Breast epithelium (tissue), 4 donors: ENCODE measurements at regions not wholly inside any gene's neighbourhood (a gene's known extent, or its start where the extent isn't known, plus 50 kb on each side); places are given as distances from the start of the nearest gene placed in this dataset.

Experiments used
- DNase-seq, 2 donors: peaks; one replicate each; pipeline ENCODE4 v3.0.0-alpha.2; 2019; ENCODE audit warnings: low spot score in 2 of 2
- H3K27ac ChIP-seq, 2 donors: fragments of 200-600 bp; sonication (generic) in 1 of 2; one replicate each; pipeline ENCODE4 v1.5.1; 2016 to 2019; ENCODE audit warnings: mild to moderate bottlenecking in 1 of 2
- H3K27me3 ChIP-seq, 2 donors: fragments of 200-600 bp; sonication (generic) in 1 of 2; one replicate each; pipeline versions ENCODE4 v1.5.1 to v1.6.0; 2017 to 2019; ENCODE audit warnings: control low read depth in 1 of 2, mild to moderate bottlenecking in 1 of 2
- H3K36me3 ChIP-seq: fragments of 200-600 bp; one replicate; pipeline ENCODE4 v1.5.1; 2019
- H3K4me1 ChIP-seq, 2 donors: fragments of 200-600 bp; sonication (generic); one replicate each; pipeline ENCODE4 v1.5.1; 2016 to 2019; ENCODE audit warnings: control low read depth in 1 of 2
- H3K4me3 ChIP-seq, 3 donors: fragments of 200-600 bp; sonication (generic); 1 replicate in 2 of 3; 2 replicates in 1 of 3; pipeline ENCODE4 v1.5.1; 2016 to 2019; ENCODE audit warnings: mild to moderate bottlenecking in 3 of 3, moderate library complexity in 2 of 3
- H3K9me3 ChIP-seq, 2 donors: fragments of 200-600 bp; sonication (generic) in 1 of 2; one replicate each; pipeline ENCODE4 v1.5.1; 2016 to 2019; ENCODE audit warnings: control low read depth in 1 of 2
- CTCF ChIP-seq, 3 donors: fragments of 450-650 bp; IDR thresholded peaks; one replicate each; pipeline ENCODE4 v1.5.1; 2016 to 2017; ENCODE audit warnings: antibody characterized with exemption in 3 of 3, mild to moderate bottlenecking in 3 of 3, moderate library complexity in 3 of 3
- POLR2A ChIP-seq: fragments of 450-650 bp; IDR thresholded peaks from one replicate; pipeline ENCODE4 v1.6.1; 2016; ENCODE audit warnings: antibody characterized with exemption, mild to moderate bottlenecking, moderate library complexity
- POLR2AphosphoS5 ChIP-seq, 3 donors: sonication (generic); formaldehyde crosslinking; IDR thresholded peaks; one replicate each; pipeline ENCODE4 v1.6.1; 2017; ENCODE audit warnings: antibody characterized with exemption in 3 of 3
- intact Hi-C: fragments of 100-400 bp; cut with DNase I; formaldehyde crosslinking; loops from one replicate; pipeline ENCODE4 v1.15.1; 2023; ENCODE audit warnings: low total_unique reads

DNA sequence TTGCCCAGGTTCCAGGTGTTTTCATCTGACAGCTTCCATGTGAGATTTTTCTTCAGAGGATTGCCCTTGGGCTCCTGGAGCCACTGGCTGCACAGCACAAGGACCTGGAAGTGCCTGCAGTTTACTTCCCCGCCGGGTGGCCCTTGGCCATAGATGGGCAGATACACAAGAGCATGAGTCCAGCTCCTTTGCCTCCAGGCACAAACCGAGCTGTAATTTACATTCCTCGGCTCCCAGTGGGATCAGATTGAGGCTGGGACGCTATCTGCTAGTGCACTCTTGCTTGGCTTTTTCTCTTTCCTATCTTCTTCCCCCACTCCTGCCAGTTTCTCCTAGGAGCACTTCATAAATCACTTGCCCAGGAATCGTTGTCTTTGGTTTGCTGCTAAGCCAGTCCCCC lies 85.4 kb upstream of the RALY start:
- Histone ChIP-seq H3K36me3 (no peaks in the 10 kb centered on the region), H3K9me3 (no peaks in the 10 kb centered on the region), H3K4me3 (no peak overlapping the region), H3K27ac (no peak overlapping the region), H3K4me1 (no peaks in the 10 kb centered on the region), H3K27me3 (no peaks in the 10 kb centered on the region)
- TF ChIP-seq POLR2A = no peak
- no peak for TF ChIP-seq POLR2AphosphoS5 (IDR thresholded peaks at IDR 0.05)
- no peak for TF ChIP-seq CTCF (IDR thresholded peaks at IDR 0.05)
- intact Hi-C loops = no loop called here
- no peak for DNase-seq

GRCh38 chr20:33908868-33909267 lies 84.8 kb upstream of the RALY start:
- H3K4me3 ChIP-seq = no peak overlapping the region
- H3K4me1 ChIP-seq = no peaks in the 10 kb centered on the region
- no peaks in the 10 kb centered on the region for H3K9me3 ChIP-seq
- DNase-seq = no peak
- TF ChIP-seq POLR2A (no peak), CTCF (IDR thresholded peaks at IDR 0.05) (no peak), POLR2AphosphoS5 (IDR thresholded peaks at IDR 0.05) (no peak)
- H3K36me3 ChIP-seq = no peaks in the 10 kb centered on the region
- H3K27ac ChIP-seq = no peak overlapping the region
- H3K27me3 ChIP-seq = no peaks in the 10 kb centered on the region
- intact Hi-C loops = no loop called here

GRCh38 chr20:33909331-33909921 lies 84.3 kb upstream of the RALY start:
- intact Hi-C loops = no loop called here
- DNase-seq = no peak
- TF ChIP-seq POLR2A (no peak), CTCF (IDR thresholded peaks at IDR 0.05) (no peak), POLR2AphosphoS5 (IDR thresholded peaks at IDR 0.05) (no peak)
- Histone ChIP-seq H3K27ac (no peak overlapping the region), H3K4me1 (no peaks in the 10 kb centered on the region), H3K4me3 (no peak overlapping the region), H3K9me3 (no peaks in the 10 kb centered on the region), H3K27me3 (no peaks in the 10 kb centered on the region), H3K36me3 (no peaks in the 10 kb centered on the region)

DNA sequence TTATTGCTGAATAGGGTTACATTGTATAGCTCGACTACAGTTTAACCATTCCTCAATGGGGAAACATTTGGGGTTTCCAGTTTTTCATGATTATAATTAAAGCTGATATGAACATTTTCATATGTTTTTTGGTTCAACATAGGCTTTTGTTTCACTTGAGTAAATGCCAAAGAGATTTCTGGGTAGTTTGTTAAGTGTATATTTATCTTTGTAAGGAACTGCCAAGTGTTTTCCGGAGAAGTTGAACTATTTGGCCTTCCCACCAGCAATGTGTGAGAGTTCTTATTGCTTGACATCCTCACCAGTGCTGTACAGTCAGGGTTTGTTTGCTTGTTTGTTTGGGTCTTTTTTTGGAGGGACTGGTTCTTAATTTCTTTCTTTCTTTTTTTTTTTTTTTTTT lies 83.7 kb upstream of the RALY start:
- Histone ChIP-seq H3K27ac (no peak overlapping the region), H3K36me3 (no peaks in the 10 kb centered on the region), H3K4me3 (no peak overlapping the region), H3K27me3 (no peaks in the 10 kb centered on the region), H3K9me3 (no peaks in the 10 kb centered on the region), H3K4me1 (no peaks in the 10 kb centered on the region)
- no peak for TF ChIP-seq CTCF (IDR thresholded peaks at IDR 0.05)
- TF ChIP-seq POLR2AphosphoS5 (IDR thresholded peaks at IDR 0.05) = no peak
- no peak for TF ChIP-seq POLR2A
- DNase-seq = no peak
- intact Hi-C loops = no loop called here

DNA sequence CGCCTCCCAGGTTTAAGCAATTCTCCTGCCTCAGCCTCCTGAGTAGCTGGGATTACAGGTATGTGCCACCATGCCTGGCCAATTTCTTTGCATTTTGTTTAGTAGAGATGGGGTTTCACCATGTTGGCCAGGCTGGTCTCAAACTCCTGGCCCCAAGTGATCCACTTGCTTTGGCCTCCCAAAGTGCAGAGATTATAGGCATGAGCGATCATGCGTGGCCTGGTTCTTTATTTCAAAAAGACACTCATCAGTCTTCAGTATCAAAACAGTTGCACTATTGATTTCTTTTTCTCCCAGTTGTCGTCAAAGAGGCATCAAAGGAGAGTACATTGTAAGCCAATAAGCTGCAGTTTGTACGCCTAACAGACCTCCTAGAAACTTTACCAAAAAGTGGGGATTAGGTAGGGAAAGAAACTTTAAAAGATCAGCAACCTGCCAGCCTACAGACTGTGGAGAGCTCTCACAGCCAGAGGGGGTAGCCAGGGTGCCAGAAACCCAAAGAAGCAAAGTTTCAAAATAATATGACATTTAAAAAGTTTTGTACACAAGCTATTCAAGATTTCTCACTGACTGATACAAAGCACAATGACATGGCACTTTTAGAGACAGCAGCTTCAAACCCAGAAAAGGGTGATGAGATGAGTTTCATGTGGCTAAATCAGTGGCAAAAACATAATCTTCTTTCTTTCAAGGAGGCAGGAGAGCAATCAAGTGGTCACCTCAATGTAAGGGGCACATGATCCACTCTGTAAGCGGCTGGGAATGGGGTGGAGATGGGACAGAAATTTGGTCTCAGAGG lies 83.0 kb upstream of the RALY start:
- H3K4me1 ChIP-seq = no peaks in the 10 kb centered on the region
- intact Hi-C loops = no loop called here
- no peaks in the 10 kb centered on the region for H3K9me3 ChIP-seq
- no peaks in the 10 kb centered on the region for H3K36me3 ChIP-seq
- no peak overlapping the region for H3K4me3 ChIP-seq
- TF ChIP-seq CTCF (IDR thresholded peaks at IDR 0.05) (no peak), POLR2AphosphoS5 (IDR thresholded peaks at IDR 0.05) (no peak)
- H3K27ac ChIP-seq = no peak overlapping the region
- no peaks in the 10 kb centered on the region for H3K27me3 ChIP-seq
- no peak for DNase-seq
